ENCODE measurements at regions not wholly inside any gene's neighbourhood (a gene's known extent, or its start where the extent isn't known, plus 50 kb on each side); places are given as distances from the start of the nearest gene placed in this dataset.

DNA sequence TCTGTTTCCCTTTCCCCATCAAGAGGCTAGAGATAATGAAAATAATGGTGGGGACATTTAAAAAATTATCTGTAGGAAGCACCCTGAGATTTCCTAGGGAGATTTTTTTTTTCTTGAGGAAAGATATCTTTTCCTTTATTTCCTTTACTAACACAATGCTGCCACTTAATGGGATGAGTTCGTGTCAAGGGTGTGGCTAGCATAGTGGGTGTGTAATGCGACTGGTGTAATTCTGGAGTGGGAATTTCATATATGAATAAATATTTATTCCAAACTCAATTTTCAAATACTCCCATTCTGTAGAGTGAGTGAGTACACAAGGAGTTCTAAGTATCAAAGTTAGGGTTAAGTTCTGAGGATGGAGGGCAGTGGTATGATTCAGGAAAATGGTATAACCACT, 66.1 kb upstream of the GALNT15 start:
- TF ChIP-seq, protein P1, sequence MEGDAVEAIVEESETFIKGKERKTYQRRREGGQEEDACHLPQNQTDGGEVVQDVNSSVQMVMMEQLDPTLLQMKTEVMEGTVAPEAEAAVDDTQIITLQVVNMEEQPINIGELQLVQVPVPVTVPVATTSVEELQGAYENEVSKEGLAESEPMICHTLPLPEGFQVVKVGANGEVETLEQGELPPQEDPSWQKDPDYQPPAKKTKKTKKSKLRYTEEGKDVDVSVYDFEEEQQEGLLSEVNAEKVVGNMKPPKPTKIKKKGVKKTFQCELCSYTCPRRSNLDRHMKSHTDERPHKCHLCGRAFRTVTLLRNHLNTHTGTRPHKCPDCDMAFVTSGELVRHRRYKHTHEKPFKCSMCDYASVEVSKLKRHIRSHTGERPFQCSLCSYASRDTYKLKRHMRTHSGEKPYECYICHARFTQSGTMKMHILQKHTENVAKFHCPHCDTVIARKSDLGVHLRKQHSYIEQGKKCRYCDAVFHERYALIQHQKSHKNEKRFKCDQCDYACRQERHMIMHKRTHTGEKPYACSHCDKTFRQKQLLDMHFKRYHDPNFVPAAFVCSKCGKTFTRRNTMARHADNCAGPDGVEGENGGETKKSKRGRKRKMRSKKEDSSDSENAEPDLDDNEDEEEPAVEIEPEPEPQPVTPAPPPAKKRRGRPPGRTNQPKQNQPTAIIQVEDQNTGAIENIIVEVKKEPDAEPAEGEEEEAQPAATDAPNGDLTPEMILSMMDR (conservative IDR thresholded peaks at IDR 0.05; ENCODE audit: low read depth in 2 of 2), result no peak
- TF ChIP-seq POLR2AphosphoS5 (IDR thresholded peaks at IDR 0.05; ENCODE audit: low read depth) (no peak), EZH2phosphoT487 (IDR thresholded peaks at IDR 0.05; ENCODE audit: unreplicated experiment) (no peak), EZH2 (IDR thresholded peaks at IDR 0.05; ENCODE audit: low read depth, unreplicated experiment) (no peak), CREB1 (CRISPR knock-in tag; IDR thresholded peaks at IDR 0.05; ENCODE audit: low read depth) (no peak), ZNF331 (CRISPR knock-in tag; IDR thresholded peaks at IDR 0.05; ENCODE audit: low read depth) (no peak), NANOG (IDR thresholded peaks at IDR 0.05; ENCODE audit: borderline replicate concordance) (no peak), STAT1 (IDR thresholded peaks at IDR 0.05; ENCODE audit: unreplicated experiment) (no peak), JUNB (IDR thresholded peaks at IDR 0.05; ENCODE audit: unreplicated experiment) (no peak)
- TF ChIP-seq, protein P2, sequence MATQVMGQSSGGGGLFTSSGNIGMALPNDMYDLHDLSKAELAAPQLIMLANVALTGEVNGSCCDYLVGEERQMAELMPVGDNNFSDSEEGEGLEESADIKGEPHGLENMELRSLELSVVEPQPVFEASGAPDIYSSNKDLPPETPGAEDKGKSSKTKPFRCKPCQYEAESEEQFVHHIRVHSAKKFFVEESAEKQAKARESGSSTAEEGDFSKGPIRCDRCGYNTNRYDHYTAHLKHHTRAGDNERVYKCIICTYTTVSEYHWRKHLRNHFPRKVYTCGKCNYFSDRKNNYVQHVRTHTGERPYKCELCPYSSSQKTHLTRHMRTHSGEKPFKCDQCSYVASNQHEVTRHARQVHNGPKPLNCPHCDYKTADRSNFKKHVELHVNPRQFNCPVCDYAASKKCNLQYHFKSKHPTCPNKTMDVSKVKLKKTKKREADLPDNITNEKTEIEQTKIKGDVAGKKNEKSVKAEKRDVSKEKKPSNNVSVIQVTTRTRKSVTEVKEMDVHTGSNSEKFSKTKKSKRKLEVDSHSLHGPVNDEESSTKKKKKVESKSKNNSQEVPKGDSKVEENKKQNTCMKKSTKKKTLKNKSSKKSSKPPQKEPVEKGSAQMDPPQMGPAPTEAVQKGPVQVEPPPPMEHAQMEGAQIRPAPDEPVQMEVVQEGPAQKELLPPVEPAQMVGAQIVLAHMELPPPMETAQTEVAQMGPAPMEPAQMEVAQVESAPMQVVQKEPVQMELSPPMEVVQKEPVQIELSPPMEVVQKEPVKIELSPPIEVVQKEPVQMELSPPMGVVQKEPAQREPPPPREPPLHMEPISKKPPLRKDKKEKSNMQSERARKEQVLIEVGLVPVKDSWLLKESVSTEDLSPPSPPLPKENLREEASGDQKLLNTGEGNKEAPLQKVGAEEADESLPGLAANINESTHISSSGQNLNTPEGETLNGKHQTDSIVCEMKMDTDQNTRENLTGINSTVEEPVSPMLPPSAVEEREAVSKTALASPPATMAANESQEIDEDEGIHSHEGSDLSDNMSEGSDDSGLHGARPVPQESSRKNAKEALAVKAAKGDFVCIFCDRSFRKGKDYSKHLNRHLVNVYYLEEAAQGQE (IDR thresholded peaks at IDR 0.05; ENCODE audit: unreplicated experiment), result no peak
- TF ChIP-seq, protein P3, sequence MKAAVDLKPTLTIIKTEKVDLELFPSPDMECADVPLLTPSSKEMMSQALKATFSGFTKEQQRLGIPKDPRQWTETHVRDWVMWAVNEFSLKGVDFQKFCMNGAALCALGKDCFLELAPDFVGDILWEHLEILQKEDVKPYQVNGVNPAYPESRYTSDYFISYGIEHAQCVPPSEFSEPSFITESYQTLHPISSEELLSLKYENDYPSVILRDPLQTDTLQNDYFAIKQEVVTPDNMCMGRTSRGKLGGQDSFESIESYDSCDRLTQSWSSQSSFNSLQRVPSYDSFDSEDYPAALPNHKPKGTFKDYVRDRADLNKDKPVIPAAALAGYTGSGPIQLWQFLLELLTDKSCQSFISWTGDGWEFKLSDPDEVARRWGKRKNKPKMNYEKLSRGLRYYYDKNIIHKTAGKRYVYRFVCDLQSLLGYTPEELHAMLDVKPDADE (IDR thresholded peaks at IDR 0.05), result no peak
